HEK293 (cell line): ENCODE measurements at regions not wholly inside any gene's neighbourhood (a gene's known extent, or its start where the extent isn't known, plus 50 kb on each side); places are given as distances from the start of the nearest gene placed in this dataset.

Experiments used
- CTCF ChIA-PET: fragments of 350-600 bp; formaldehyde crosslinking; extraction: SDS; loops from one replicate; lab custom pipeline; 2021; ENCODE audit warnings: antibody characterized with exemption; lab: Yijun Ruan, JAX
- POLR2A ChIA-PET: fragments of 300-600 bp; formaldehyde crosslinking; extraction: SDS; loops from one replicate; lab custom pipeline; 2020; ENCODE audit warnings: antibody characterized with exemption, inconsistent platforms; lab: Yijun Ruan, JAX
- H3K27ac ChIP-seq: fragments of 200-500 bp; sonication (Bioruptor generic); 2 replicates; pipeline ENCODE4 v1.5.1; 2014; ENCODE audit warnings: low read depth, low read length, control low read depth, inconsistent platforms; ENCODE audit errors: extremely low read depth
- H3K36me3 ChIP-seq, 2 experiments: fragments of 200-500 bp in 1 of 2; sonication (Bioruptor generic) in 1 of 2; 1 replicate in 1 of 2; 2 replicates in 1 of 2; pipeline ENCODE4 v1.5.1; 2014 to 2017; ENCODE audit warnings: inconsistent platforms in 2 of 2, low read length in 2 of 2; ENCODE audit not compliant: control insufficient read depth in 2 of 2, insufficient read depth in 1 of 2
- H3K4me1 ChIP-seq: fragments of 200-500 bp; sonication (Bioruptor generic); 2 replicates; pipeline ENCODE4 v1.5.1; 2014; ENCODE audit warnings: mild to moderate bottlenecking, low read length, inconsistent platforms; ENCODE audit not compliant: control insufficient read depth, insufficient read depth
- H3K4me3 ChIP-seq: 2 replicates; pipeline ENCODE4 v1.5.1; 2011; ENCODE audit warnings: low read depth, mild to moderate bottlenecking, control low read depth, low read length, moderate library complexity
- H3K9me3 ChIP-seq: fragments of 200-500 bp; sonication (Bioruptor generic); 2 replicates; pipeline ENCODE4 v1.5.1; 2014; ENCODE audit warnings: low read depth, low read length, inconsistent platforms; ENCODE audit not compliant: control insufficient read depth, insufficient read depth
- BCL11B ChIP-seq: fragments of 450-650 bp; formaldehyde crosslinking; IDR thresholded peaks from 2 replicates; pipeline ENCODE4 v1.5.1; 2016; ENCODE audit warnings: low read depth, missing biosample characterization, missing genetic modification characterization
- HOXD13 ChIP-seq: sonication (generic); formaldehyde crosslinking; IDR thresholded peaks from 2 replicates; pipeline ENCODE4 v1.8.0; 2022; ENCODE audit warnings: missing genetic modification reagents, borderline replicate concordance
- MYNN ChIP-seq: fragments of 450-650 bp; formaldehyde crosslinking; IDR thresholded peaks from 2 replicates; pipeline ENCODE4 v1.5.1; 2016; ENCODE audit warnings: missing biosample characterization, missing genetic modification characterization, borderline replicate concordance
- TRIM28 ChIP-seq: IDR thresholded peaks from 2 replicates; pipeline ENCODE4 v1.6.1; 2011; ENCODE audit warnings: low read length, control low read depth, borderline replicate concordance
- ZNF266 ChIP-seq: fragments of 450-650 bp; formaldehyde crosslinking; IDR thresholded peaks from 2 replicates; pipeline ENCODE4 v1.5.1; 2016; ENCODE audit warnings: missing biosample characterization, missing genetic modification characterization, low read depth
- ZNF302 ChIP-seq: fragments of 450-650 bp; formaldehyde crosslinking; IDR thresholded peaks from 2 replicates; pipeline ENCODE4 v1.5.1; 2016; ENCODE audit warnings: missing biosample characterization, missing genetic modification characterization, low read depth
- ZNF311 ChIP-seq: fragments of 450-650 bp; formaldehyde crosslinking; IDR thresholded peaks from 2 replicates; pipeline ENCODE4 v1.5.1; 2017; ENCODE audit warnings: missing biosample characterization, missing genetic modification characterization, borderline replicate concordance
- ZNF404 ChIP-seq: fragments of 450-650 bp; formaldehyde crosslinking; IDR thresholded peaks from 2 replicates; pipeline ENCODE4 v1.5.1; 2017; ENCODE audit warnings: missing biosample characterization, missing genetic modification characterization
- ZNF555 ChIP-seq: fragments of 450-650 bp; formaldehyde crosslinking; conservative IDR thresholded peaks from 2 replicates; pipeline ENCODE4 v1.5.1; 2017; ENCODE audit warnings: missing biosample characterization, mild to moderate bottlenecking, missing genetic modification characterization, inconsistent platforms
- ZNF701 ChIP-seq: fragments of 450-650 bp; formaldehyde crosslinking; IDR thresholded peaks from 2 replicates; pipeline ENCODE4 v1.5.1; 2016; ENCODE audit warnings: missing biosample characterization, missing genetic modification characterization
- TF ChIP-seq, protein P1 (sequence below): fragments of 450-650 bp; formaldehyde crosslinking; IDR thresholded peaks from 2 replicates; pipeline ENCODE4 v1.5.1; 2016; ENCODE audit warnings: missing biosample characterization, missing genetic modification characterization
- TF ChIP-seq, protein P2 (sequence below): fragments of 450-650 bp; formaldehyde crosslinking; IDR thresholded peaks from 2 replicates; pipeline ENCODE4 v1.5.1; 2016; ENCODE audit warnings: missing biosample characterization, missing genetic modification characterization, borderline replicate concordance
- TF ChIP-seq, protein P3 (sequence below): fragments of 450-650 bp; formaldehyde crosslinking; IDR thresholded peaks from 2 replicates; pipeline ENCODE4 v1.5.1; 2016; ENCODE audit warnings: missing biosample characterization, missing genetic modification characterization, borderline replicate concordance
- TF ChIP-seq, protein P4 (sequence below): fragments of 450-650 bp; formaldehyde crosslinking; IDR thresholded peaks from 2 replicates; pipeline ENCODE4 v1.5.1; 2016; ENCODE audit warnings: missing biosample characterization, missing genetic modification characterization
- TF ChIP-seq, protein P5 (sequence below): fragments of 450-650 bp; formaldehyde crosslinking; IDR thresholded peaks from 2 replicates; pipeline ENCODE4 v1.5.1; 2016; ENCODE audit warnings: missing biosample characterization, missing genetic modification characterization

DNA sequence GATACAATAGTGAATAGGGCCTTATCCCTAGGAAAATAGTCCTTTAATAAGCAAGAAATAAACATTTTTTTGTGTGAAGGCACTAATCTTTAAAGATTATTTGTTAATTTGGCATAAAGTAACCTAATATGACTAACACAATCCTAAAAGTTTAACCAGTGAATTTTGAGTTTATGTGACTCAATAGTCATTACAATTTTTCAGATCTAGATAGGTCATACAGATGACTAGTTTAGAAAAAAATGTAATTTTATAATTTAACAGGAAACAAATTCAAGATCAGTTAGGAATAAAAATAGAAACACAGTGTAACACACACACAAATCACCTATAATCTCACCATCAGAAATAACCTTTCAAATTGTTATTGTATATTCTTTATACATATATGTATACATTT lies 620.7 kb upstream of the ALCAM start (continued):
- TF ChIP-seq, protein P1, sequence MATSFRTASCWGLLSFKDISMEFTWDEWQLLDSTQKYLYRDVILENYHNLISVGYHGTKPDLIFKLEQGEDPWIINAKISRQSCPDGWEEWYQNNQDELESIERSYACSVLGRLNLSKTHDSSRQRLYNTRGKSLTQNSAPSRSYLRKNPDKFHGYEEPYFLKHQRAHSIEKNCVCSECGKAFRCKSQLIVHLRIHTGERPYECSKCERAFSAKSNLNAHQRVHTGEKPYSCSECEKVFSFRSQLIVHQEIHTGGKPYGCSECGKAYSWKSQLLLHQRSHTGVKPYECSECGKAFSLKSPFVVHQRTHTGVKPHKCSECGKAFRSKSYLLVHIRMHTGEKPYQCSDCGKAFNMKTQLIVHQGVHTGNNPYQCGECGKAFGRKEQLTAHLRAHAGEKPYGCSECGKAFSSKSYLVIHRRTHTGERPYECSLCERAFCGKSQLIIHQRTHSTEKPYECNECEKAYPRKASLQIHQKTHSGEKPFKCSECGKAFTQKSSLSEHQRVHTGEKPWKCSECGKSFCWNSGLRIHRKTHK (tag by site-specific recombination): no peak
- TF ChIP-seq MYNN (tag by site-specific recombination): no peak

DNA sequence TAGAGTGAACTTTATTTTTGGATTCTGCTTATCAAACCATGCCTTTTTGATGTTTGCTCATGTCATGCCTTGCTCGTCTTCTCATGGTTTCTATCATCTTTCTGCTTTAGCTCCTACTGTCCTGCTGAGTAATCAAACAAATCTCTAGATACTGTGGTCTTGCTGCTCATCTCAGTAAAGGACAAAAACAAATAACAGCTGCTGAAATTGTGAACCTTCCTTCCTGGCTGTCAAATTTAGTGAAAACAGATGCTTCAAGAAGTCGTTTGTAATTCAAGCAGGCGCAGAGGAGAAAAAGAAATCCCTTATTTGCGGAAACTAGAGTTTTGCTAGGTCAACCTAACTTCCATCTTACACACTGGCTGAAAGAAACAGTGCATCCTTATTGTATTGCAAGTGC lies 616.1 kb upstream of the ALCAM start:
- no peaks in the 10 kb centered on the region for H3K4me1 ChIP-seq
- no peaks in the 10 kb centered on the region for H3K9me3 ChIP-seq
- H3K4me3 ChIP-seq: no peak overlapping the region
- ChIA-PET CTCF (no interaction called here), POLR2A (no interaction called here)
- H3K36me3 ChIP-seq: no peaks in the 10 kb centered on the region
- H3K27ac ChIP-seq: no peak overlapping the region
- TF ChIP-seq ZNF555 (no peak), ZNF404 (no peak), TRIM28 (no peak), ZNF302 (tag by site-specific recombination) (no peak), BCL11B (tag by site-specific recombination) (no peak)
- TF ChIP-seq, protein P2, sequence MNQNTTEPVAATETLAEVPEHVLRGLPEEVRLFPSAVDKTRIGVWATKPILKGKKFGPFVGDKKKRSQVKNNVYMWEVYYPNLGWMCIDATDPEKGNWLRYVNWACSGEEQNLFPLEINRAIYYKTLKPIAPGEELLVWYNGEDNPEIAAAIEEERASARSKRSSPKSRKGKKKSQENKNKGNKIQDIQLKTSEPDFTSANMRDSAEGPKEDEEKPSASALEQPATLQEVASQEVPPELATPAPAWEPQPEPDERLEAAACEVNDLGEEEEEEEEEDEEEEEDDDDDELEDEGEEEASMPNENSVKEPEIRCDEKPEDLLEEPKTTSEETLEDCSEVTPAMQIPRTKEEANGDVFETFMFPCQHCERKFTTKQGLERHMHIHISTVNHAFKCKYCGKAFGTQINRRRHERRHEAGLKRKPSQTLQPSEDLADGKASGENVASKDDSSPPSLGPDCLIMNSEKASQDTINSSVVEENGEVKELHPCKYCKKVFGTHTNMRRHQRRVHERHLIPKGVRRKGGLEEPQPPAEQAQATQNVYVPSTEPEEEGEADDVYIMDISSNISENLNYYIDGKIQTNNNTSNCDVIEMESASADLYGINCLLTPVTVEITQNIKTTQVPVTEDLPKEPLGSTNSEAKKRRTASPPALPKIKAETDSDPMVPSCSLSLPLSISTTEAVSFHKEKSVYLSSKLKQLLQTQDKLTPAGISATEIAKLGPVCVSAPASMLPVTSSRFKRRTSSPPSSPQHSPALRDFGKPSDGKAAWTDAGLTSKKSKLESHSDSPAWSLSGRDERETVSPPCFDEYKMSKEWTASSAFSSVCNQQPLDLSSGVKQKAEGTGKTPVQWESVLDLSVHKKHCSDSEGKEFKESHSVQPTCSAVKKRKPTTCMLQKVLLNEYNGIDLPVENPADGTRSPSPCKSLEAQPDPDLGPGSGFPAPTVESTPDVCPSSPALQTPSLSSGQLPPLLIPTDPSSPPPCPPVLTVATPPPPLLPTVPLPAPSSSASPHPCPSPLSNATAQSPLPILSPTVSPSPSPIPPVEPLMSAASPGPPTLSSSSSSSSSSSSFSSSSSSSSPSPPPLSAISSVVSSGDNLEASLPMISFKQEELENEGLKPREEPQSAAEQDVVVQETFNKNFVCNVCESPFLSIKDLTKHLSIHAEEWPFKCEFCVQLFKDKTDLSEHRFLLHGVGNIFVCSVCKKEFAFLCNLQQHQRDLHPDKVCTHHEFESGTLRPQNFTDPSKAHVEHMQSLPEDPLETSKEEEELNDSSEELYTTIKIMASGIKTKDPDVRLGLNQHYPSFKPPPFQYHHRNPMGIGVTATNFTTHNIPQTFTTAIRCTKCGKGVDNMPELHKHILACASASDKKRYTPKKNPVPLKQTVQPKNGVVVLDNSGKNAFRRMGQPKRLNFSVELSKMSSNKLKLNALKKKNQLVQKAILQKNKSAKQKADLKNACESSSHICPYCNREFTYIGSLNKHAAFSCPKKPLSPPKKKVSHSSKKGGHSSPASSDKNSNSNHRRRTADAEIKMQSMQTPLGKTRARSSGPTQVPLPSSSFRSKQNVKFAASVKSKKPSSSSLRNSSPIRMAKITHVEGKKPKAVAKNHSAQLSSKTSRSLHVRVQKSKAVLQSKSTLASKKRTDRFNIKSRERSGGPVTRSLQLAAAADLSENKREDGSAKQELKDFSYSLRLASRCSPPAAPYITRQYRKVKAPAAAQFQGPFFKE (tag by site-specific recombination): no peak
- TF ChIP-seq, protein P3, sequence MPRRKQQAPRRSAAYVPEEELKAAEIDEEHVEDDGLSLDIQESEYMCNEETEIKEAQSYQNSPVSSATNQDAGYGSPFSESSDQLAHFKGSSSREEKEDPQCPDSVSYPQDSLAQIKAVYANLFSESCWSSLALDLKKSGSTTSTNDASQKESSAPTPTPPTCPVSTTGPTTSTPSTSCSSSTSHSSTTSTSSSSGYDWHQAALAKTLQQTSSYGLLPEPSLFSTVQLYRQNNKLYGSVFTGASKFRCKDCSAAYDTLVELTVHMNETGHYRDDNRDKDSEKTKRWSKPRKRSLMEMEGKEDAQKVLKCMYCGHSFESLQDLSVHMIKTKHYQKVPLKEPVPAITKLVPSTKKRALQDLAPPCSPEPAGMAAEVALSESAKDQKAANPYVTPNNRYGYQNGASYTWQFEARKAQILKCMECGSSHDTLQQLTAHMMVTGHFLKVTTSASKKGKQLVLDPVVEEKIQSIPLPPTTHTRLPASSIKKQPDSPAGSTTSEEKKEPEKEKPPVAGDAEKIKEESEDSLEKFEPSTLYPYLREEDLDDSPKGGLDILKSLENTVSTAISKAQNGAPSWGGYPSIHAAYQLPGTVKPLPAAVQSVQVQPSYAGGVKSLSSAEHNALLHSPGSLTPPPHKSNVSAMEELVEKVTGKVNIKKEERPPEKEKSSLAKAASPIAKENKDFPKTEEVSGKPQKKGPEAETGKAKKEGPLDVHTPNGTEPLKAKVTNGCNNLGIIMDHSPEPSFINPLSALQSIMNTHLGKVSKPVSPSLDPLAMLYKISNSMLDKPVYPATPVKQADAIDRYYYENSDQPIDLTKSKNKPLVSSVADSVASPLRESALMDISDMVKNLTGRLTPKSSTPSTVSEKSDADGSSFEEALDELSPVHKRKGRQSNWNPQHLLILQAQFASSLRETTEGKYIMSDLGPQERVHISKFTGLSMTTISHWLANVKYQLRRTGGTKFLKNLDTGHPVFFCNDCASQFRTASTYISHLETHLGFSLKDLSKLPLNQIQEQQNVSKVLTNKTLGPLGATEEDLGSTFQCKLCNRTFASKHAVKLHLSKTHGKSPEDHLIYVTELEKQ: no peak
- TF ChIP-seq, protein P4, sequence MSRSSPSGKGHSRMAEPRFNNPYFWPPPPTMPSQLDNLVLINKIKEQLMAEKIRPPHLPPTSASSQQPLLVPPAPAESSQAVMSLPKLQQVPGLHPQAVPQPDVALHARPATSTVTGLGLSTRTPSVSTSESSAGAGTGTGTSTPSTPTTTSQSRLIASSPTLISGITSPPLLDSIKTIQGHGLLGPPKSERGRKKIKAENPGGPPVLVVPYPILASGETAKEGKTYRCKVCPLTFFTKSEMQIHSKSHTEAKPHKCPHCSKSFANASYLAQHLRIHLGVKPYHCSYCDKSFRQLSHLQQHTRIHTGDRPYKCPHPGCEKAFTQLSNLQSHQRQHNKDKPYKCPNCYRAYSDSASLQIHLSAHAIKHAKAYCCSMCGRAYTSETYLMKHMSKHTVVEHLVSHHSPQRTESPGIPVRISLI (tag by site-specific recombination): no peak

DNA sequence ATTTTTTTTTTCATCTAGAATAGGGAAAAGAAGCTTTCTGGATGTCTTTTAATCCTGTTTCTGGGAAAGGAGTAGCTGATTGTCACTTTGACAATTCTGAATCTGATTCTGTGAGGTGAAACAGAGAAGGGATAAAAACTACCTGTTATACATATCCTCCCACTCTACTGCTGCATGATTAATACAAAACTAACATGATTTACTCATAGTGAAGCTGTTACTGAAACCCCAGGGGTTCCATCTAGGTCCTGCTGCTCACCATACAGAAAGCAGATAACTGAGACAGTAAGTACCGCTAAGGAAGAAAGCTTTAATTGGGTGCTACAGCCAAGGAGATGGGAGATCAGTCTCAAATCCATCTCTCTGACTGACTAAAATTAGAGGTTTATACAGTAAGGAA lies 610.9 kb upstream of the ALCAM start:
- Histone ChIP-seq H3K9me3 (no peaks in the 10 kb centered on the region), H3K4me3 (no peak overlapping the region), H3K36me3 (no peaks in the 10 kb centered on the region)
- CTCF ChIA-PET: interaction anchor here (0.6 kb wide), 1 partner anchor 120 kb away, joined by 3 read pairs; no protein-coding TSS in a partner anchor
- TF ChIP-seq ZNF311 (tag by site-specific recombination) (no peak), ZNF701 (tag by site-specific recombination) (no peak), ZNF266 (tag by site-specific recombination) (no peak), HOXD13 (CRISPR knock-in tag) (no peak)
- TF ChIP-seq, protein P5, sequence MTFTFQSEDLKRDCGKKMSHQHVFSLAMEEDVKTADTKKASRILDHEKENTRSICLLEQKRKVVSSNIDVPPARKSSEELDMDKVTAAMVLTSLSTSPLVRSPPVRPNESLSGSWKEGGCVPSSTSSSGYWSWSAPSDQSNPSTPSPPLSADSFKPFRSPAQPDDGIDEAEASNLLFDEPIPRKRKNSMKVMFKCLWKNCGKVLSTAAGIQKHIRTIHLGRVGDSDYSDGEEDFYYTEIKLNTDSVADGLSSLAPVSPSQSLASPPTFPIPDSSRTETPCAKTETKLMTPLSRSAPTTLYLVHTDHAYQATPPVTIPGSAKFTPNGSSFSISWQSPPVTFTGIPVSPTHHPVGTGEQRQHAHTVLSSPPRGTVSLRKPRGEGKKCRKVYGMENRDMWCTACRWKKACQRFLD (tag by site-specific recombination): no peak
- TF ChIP-seq, all 188 proteins: peak for 0
- H3K27ac ChIP-seq: no peak overlapping the region
- POLR2A ChIA-PET: no interaction called here
- H3K4me1 ChIP-seq: no peaks in the 10 kb centered on the region
